Kidney epithelial cell (primary cell): ENCODE measurements at regions not wholly inside any gene's neighbourhood (a gene's known extent, or its start where the extent isn't known, plus 50 kb on each side); places are given as distances from the start of the nearest gene placed in this dataset.
"Not testable (repeated sequence)": the region's sequence is repeated elsewhere in the genome, so short reads cannot be mapped to it uniquely, and the experiment has no call there.

ENCODE experiments used
- DNase-seq: peaks from one replicate; pipeline ENCODE4 v3.0.0-alpha.2; 2010; ENCODE audit warnings: low read depth
- H3K27me3 ChIP-seq: 2 replicates; pipeline ENCODE4 v1.6.0; 2011; ENCODE audit warnings: low read length; ENCODE audit not compliant: control insufficient read depth, insufficient read depth
- H3K36me3 ChIP-seq: 2 replicates; pipeline ENCODE4 v1.5.1; 2011; ENCODE audit warnings: low read length; ENCODE audit not compliant: control insufficient read depth, insufficient read depth
- H3K4me3 ChIP-seq: 2 replicates; pipeline ENCODE4 v1.5.1; 2011; ENCODE audit warnings: low read depth, mild to moderate bottlenecking, control low read depth, low read length
- CTCF ChIP-seq: IDR thresholded peaks from 2 replicates; pipeline ENCODE4 v1.5.1; 2011; ENCODE audit warnings: mild to moderate bottlenecking, moderate library complexity, low read length, control low read depth, inconsistent platforms; ENCODE audit not compliant: insufficient read depth, poor library complexity, severe bottlenecking

- no peak for DNase-seq
- H3K27me3 ChIP-seq = no peaks in the 10 kb centered on the region
- no peak overlapping the region for H3K4me3 ChIP-seq
- no peaks in the 10 kb centered on the region for H3K36me3 ChIP-seq
- TF ChIP-seq CTCF = no peak
Observed at GRCh38 chr6:115159733-115160132, 816.9 kb upstream of the HS3ST5 start.

- no peaks in the 10 kb centered on the region for H3K36me3 ChIP-seq
- DNase-seq = no peak
- no peaks in the 10 kb centered on the region for H3K27me3 ChIP-seq
- no peak for TF ChIP-seq CTCF
- H3K4me3 ChIP-seq = no peak overlapping the region
Observed at GRCh38 chr6:115137910-115138309, 795.1 kb upstream of the HS3ST5 start.

GRCh38 chr6:115133790-115134189 is 791.0 kb upstream of the HS3ST5 start:
- H3K36me3 ChIP-seq = no peaks in the 10 kb centered on the region
- no peak overlapping the region for H3K4me3 ChIP-seq
- no peak for TF ChIP-seq CTCF
- DNase-seq = no peak
- H3K27me3 ChIP-seq = no peaks in the 10 kb centered on the region

- H3K36me3 ChIP-seq = no peaks in the 10 kb centered on the region
- no peak for TF ChIP-seq CTCF
- no peaks in the 10 kb centered on the region for H3K27me3 ChIP-seq
- DNase-seq = no peak
- H3K4me3 ChIP-seq = no peak overlapping the region
Observed at GRCh38 chr6:115131709-115132490, 789.1 kb upstream of the HS3ST5 start.

GRCh38 chr6:115121513-115121912 is 778.7 kb upstream of the HS3ST5 start:
- H3K4me3 ChIP-seq, DNase-seq, H3K27me3 ChIP-seq, H3K36me3 ChIP-seq: not testable (repeated sequence)

- Histone ChIP-seq H3K4me3 (no peak overlapping the region), H3K27me3 (no peaks in the 10 kb centered on the region), H3K36me3 (no peaks in the 10 kb centered on the region)
- DNase-seq = no peak
- TF ChIP-seq CTCF = no peak
Observed at GRCh38 chr6:115120391-115120790, 777.6 kb upstream of the HS3ST5 start.
